GM21528 (cell line): ENCODE measurements at regions not wholly inside any gene's neighbourhood (a gene's known extent, or its start where the extent isn't known, plus 50 kb on each side); places are given as distances from the start of the nearest gene placed in this dataset.

Source experiments
- ATAC-seq: cut with Tn5 transposase; IDR thresholded peaks from one replicate; pipeline ENCODE4 v1.9.1; 2021; ENCODE audit warnings: mild to moderate bottlenecking, moderate library complexity; ENCODE audit not compliant: unreplicated experiment, low FRiP score

- ATAC-seq = no peak
Measured at GRCh38 chr3:59270209-59270608, 220.4 kb upstream of the CFAP20DC start.

- ATAC-seq = no peak
Measured at GRCh38 chr3:59268170-59268569, 218.3 kb upstream of the CFAP20DC start.

GRCh38 chr3:59267021-59267420 is 217.2 kb upstream of the CFAP20DC start:
- no peak for ATAC-seq

- ATAC-seq = no peak
Measured at GRCh38 chr3:59266551-59266950, 216.7 kb upstream of the CFAP20DC start.

- no peak for ATAC-seq
Measured at GRCh38 chr3:59265566-59265965, 215.7 kb upstream of the CFAP20DC start.

GRCh38 chr3:59264366-59264765 is 214.5 kb upstream of the CFAP20DC start:
- ATAC-seq = no peak

- ATAC-seq = no peak
Measured at GRCh38 chr3:59263152-59263551, 213.3 kb upstream of the CFAP20DC start.

- ATAC-seq = peak; percentile 96
Measured at GRCh38 chr3:59262076-59262498, 212.3 kb upstream of the CFAP20DC start.

- no peak for ATAC-seq
Measured at GRCh38 chr3:59261009-59261408, 211.2 kb upstream of the CFAP20DC start.

- no peak for ATAC-seq
Measured at GRCh38 chr3:59258550-59259260, 208.9 kb upstream of the CFAP20DC start.

GRCh38 chr3:59257506-59257905 is 207.7 kb upstream of the CFAP20DC start:
- ATAC-seq = no peak

GRCh38 chr3:59256230-59256629 is 206.4 kb upstream of the CFAP20DC start:
- ATAC-seq = no peak

GRCh38 chr3:59254976-59255375 is 205.2 kb upstream of the CFAP20DC start:
- no peak for ATAC-seq

GRCh38 chr3:59254433-59254832 is 204.6 kb upstream of the CFAP20DC start:
- ATAC-seq = no peak

GRCh38 chr3:59253523-59253922 is 203.7 kb upstream of the CFAP20DC start:
- no peak for ATAC-seq

GRCh38 chr3:59251869-59252268 is 202.0 kb upstream of the CFAP20DC start:
- ATAC-seq = no peak

GRCh38 chr3:59250600-59250999 is 200.8 kb upstream of the CFAP20DC start:
- ATAC-seq = no peak

GRCh38 chr3:59249698-59250361 is 200.0 kb upstream of the CFAP20DC start:
- ATAC-seq = no peak

- ATAC-seq = no peak
Measured at GRCh38 chr3:59249004-59249403, 199.2 kb upstream of the CFAP20DC start.

GRCh38 chr3:59247402-59247841 is 197.6 kb upstream of the CFAP20DC start:
- peak; percentile 54 for ATAC-seq

GRCh38 chr3:59246719-59247401 is 197.0 kb upstream of the CFAP20DC start:
- peak; percentile 65 for ATAC-seq
